Peyer's patch (tissue), 4 donors: ENCODE measurements at regions not wholly inside any gene's neighbourhood (a gene's known extent, or its start where the extent isn't known, plus 50 kb on each side); places are given as distances from the start of the nearest gene placed in this dataset.

Source experiments
- DNase-seq, 3 donors: peaks; one replicate each; pipeline ENCODE4 v3.0.0-alpha.2; 2017 to 2019
- H3K27ac ChIP-seq, 4 donors: fragments of 200-600 bp; sonication (generic); one replicate each; pipeline ENCODE4 v1.5.1; 2016 to 2019
- H3K27me3 ChIP-seq, 2 donors: fragments of 200-600 bp; sonication (generic); one replicate each; pipeline ENCODE4 v1.5.1; 2019
- H3K36me3 ChIP-seq, 3 donors: fragments of 200-600 bp; sonication (generic); one replicate each; pipeline ENCODE4 v1.5.1; 2016 to 2019
- H3K4me1 ChIP-seq, 4 donors: fragments of 200-600 bp; sonication (generic); one replicate each; pipeline ENCODE4 v1.5.1; 2016 to 2019
- H3K4me3 ChIP-seq, 4 donors: fragments of 200-600 bp; sonication (generic); 1 replicate in 3 of 4; 2 replicates in 1 of 4; pipeline ENCODE4 v1.5.1; 2016 to 2019; ENCODE audit warnings: mild to moderate bottlenecking in 1 of 4
- H3K9me3 ChIP-seq, 4 donors: fragments of 200-600 bp; sonication (generic); one replicate each; pipeline ENCODE4 v1.5.1; 2016 to 2019; ENCODE audit warnings: mild to moderate bottlenecking in 1 of 4
- POLR2A ChIP-seq, 2 donors: fragments of 450-650 bp; IDR thresholded peaks; one replicate each; pipeline ENCODE4 v1.5.1; 2017; ENCODE audit warnings: antibody characterized with exemption in 2 of 2, mild to moderate bottlenecking in 2 of 2, moderate library complexity in 2 of 2
- TF ChIP-seq, protein P1 (sequence below), 6 experiments: fragments of 450-650 bp in 4 of 6; fragments of 200-600 bp in 2 of 6; sonication (generic) in 1 of 6; IDR thresholded peaks; one replicate each; pipeline ENCODE4 v1.5.1; 2017 to 2019; ENCODE audit warnings: antibody characterized with exemption in 6 of 6, mild to moderate bottlenecking in 3 of 6, moderate library complexity in 1 of 6

GRCh38 chr5:155129513-155129880 lies 115.9 kb downstream of the KIF4B start:
- Histone ChIP-seq H3K27ac (no peak overlapping the region), H3K36me3 (no peaks in the 10 kb centered on the region), H3K4me3 (no peak overlapping the region), H3K27me3 (no peaks in the 10 kb centered on the region), H3K4me1 (no peaks in the 10 kb centered on the region), H3K9me3 (no peaks in the 10 kb centered on the region)
- TF ChIP-seq POLR2A (IDR thresholded peaks at IDR 0.05): no peak
- TF ChIP-seq, protein P1, sequence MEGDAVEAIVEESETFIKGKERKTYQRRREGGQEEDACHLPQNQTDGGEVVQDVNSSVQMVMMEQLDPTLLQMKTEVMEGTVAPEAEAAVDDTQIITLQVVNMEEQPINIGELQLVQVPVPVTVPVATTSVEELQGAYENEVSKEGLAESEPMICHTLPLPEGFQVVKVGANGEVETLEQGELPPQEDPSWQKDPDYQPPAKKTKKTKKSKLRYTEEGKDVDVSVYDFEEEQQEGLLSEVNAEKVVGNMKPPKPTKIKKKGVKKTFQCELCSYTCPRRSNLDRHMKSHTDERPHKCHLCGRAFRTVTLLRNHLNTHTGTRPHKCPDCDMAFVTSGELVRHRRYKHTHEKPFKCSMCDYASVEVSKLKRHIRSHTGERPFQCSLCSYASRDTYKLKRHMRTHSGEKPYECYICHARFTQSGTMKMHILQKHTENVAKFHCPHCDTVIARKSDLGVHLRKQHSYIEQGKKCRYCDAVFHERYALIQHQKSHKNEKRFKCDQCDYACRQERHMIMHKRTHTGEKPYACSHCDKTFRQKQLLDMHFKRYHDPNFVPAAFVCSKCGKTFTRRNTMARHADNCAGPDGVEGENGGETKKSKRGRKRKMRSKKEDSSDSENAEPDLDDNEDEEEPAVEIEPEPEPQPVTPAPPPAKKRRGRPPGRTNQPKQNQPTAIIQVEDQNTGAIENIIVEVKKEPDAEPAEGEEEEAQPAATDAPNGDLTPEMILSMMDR (IDR thresholded peaks at IDR 0.05): no peak
- no peak for DNase-seq

- no peaks in the 10 kb centered on the region for H3K4me1 ChIP-seq
- no peak overlapping the region for H3K4me3 ChIP-seq
- no peaks in the 10 kb centered on the region for H3K27me3 ChIP-seq
- no peak overlapping the region for H3K27ac ChIP-seq
- TF ChIP-seq, protein P1 (IDR thresholded peaks at IDR 0.05): no peak
- TF ChIP-seq POLR2A (IDR thresholded peaks at IDR 0.05): no peak
- no peaks in the 10 kb centered on the region for H3K9me3 ChIP-seq
- no peaks in the 10 kb centered on the region for H3K36me3 ChIP-seq
- DNase-seq: no peak
Observed at GRCh38 chr5:155134130-155134529, 120.6 kb downstream of the KIF4B start.

GRCh38 chr5:155136216-155136850 lies 122.8 kb downstream of the KIF4B start:
- no peak overlapping the region for H3K27ac ChIP-seq
- DNase-seq: no peak
- no peak for TF ChIP-seq POLR2A (IDR thresholded peaks at IDR 0.05)
- TF ChIP-seq, protein P1 (IDR thresholded peaks at IDR 0.05): no peak
- H3K9me3 ChIP-seq: no peaks in the 10 kb centered on the region
- H3K4me1 ChIP-seq: no peaks in the 10 kb centered on the region
- H3K4me3 ChIP-seq: no peak overlapping the region
- no peaks in the 10 kb centered on the region for H3K27me3 ChIP-seq
- H3K36me3 ChIP-seq: no peaks in the 10 kb centered on the region

DNA sequence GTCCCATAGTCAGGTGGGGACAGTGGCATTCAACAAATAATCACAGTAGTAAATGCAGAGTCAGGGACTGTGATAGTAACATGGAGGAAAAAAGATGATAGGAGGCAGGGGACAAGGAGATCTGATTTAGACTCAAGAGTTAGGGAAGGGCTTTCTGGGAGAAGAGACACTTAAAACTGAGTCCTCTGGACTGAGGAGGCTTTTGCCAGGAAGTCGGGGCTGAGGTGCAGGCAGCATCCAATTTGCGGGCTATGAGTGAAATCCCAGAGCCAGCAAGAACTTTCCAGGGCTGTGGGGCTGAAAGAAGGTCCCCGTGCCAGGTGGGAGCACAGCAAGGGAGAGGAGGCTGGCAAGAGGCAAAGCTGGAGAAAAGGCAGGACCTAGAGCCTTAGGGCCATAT lies 124.1 kb downstream of the KIF4B start:
- H3K9me3 ChIP-seq: no peaks in the 10 kb centered on the region
- H3K4me1 ChIP-seq: no peaks in the 10 kb centered on the region
- no peaks in the 10 kb centered on the region for H3K36me3 ChIP-seq
- TF ChIP-seq POLR2A (IDR thresholded peaks at IDR 0.05): no peak
- TF ChIP-seq, protein P1 (IDR thresholded peaks at IDR 0.05): no peak
- no peaks in the 10 kb centered on the region for H3K27me3 ChIP-seq
- H3K4me3 ChIP-seq: no peak overlapping the region
- H3K27ac ChIP-seq: no peak overlapping the region
- DNase-seq: no peak

DNA sequence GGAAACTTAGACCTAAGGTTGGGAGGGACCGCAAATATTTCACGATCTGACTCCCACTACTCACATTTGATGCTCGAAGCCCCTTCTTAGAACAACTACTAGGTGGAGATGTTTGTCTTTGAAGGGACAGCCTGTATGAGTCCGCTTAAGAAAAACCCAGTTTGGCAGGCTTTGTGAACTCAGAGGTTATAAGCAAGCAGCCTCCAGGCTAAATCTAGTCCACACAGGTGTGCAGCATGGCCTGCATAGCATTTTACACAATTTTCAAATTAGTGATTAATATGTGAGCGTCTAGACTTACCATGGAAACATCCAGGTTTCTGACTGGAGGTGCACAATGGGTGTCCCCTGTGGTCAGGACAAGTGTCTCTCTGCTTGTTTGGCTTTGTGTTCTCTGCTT lies 127.1 kb downstream of the KIF4B start:
- Histone ChIP-seq H3K27ac (no peak overlapping the region), H3K9me3 (no peaks in the 10 kb centered on the region), H3K36me3 (no peaks in the 10 kb centered on the region), H3K4me3 (no peak overlapping the region), H3K27me3 (no peaks in the 10 kb centered on the region), H3K4me1 (no peaks in the 10 kb centered on the region)
- TF ChIP-seq, protein P1 (IDR thresholded peaks at IDR 0.05): no peak
- TF ChIP-seq POLR2A (IDR thresholded peaks at IDR 0.05): no peak
- DNase-seq: no peak

- H3K27me3 ChIP-seq: no peaks in the 10 kb centered on the region
- H3K36me3 ChIP-seq: no peaks in the 10 kb centered on the region
- TF ChIP-seq, protein P1 (IDR thresholded peaks at IDR 0.05): no peak
- no peak for TF ChIP-seq POLR2A (IDR thresholded peaks at IDR 0.05)
- no peak for DNase-seq
- no peaks in the 10 kb centered on the region for H3K9me3 ChIP-seq
- no peaks in the 10 kb centered on the region for H3K4me1 ChIP-seq
- no peak overlapping the region for H3K27ac ChIP-seq
- no peak overlapping the region for H3K4me3 ChIP-seq
Observed at GRCh38 chr5:155144956-155145355, 131.4 kb downstream of the KIF4B start.
